AG04450 (cell line): ENCODE measurements at regions not wholly inside any gene's neighbourhood (a gene's known extent, or its start where the extent isn't known, plus 50 kb on each side); places are given as distances from the start of the nearest gene placed in this dataset.
"Not testable (repeated sequence)": the region's sequence is repeated elsewhere in the genome, so short reads cannot be mapped to it uniquely, and the experiment has no call there.

Experiments
- CTCF ChIA-PET: fragments of 300-600, 350-600 bp; formaldehyde crosslinking; extraction: SDS; loops from one replicate; lab custom pipeline; 2022; ENCODE audit warnings: antibody characterized with exemption, inconsistent platforms; lab: Charles Lee
- POLR2A ChIA-PET: fragments of 350-600 bp; formaldehyde crosslinking; extraction: SDS; loops from one replicate; lab custom pipeline; 2021; ENCODE audit warnings: antibody characterized with exemption, inconsistent platforms; lab: Yijun Ruan, JAX
- DNase-seq: peaks from one replicate; pipeline ENCODE4 v3.0.0-alpha.2; 2011; ENCODE audit warnings: low read depth, low spot score
- H3K27ac ChIP-seq: one replicate; pipeline ENCODE4 v1.5.1; 2012; ENCODE audit warnings: low read depth, low read length, control low read depth
- H3K27me3 ChIP-seq: one replicate; pipeline ENCODE4 v1.6.0; 2012; ENCODE audit warnings: low read length; ENCODE audit not compliant: control insufficient read depth, insufficient read depth
- H3K4me3 ChIP-seq: 2 replicates; pipeline ENCODE4 v1.5.1; 2011; ENCODE audit warnings: mild to moderate bottlenecking, low read depth, low read length, control low read depth
- H3K9me3 ChIP-seq: 2 replicates; pipeline ENCODE4 v1.5.1; 2012; ENCODE audit warnings: low read length; ENCODE audit not compliant: control insufficient read depth, insufficient read depth
- CTCF ChIP-seq: IDR thresholded peaks from 2 replicates; pipeline ENCODE4 v1.5.1; 2011; ENCODE audit warnings: low read depth, low read length, control low read depth, inconsistent platforms

GRCh38 chrX:122218666-122219065, 965.4 kb upstream of the GRIA3 start:
- Histone ChIP-seq H3K9me3 (peaks cover 5% of the 10 kb centered on the region; the same call in 1 of the 2 replicates), H3K27me3 (no peaks in the 10 kb centered on the region), H3K4me3 (no peak overlapping the region), H3K27ac (no peak overlapping the region)
- DNase-seq = no peak
- no peak for TF ChIP-seq CTCF
- ChIA-PET POLR2A (no interaction called here), CTCF (no interaction called here)

- no peak for TF ChIP-seq CTCF
- Histone ChIP-seq H3K27ac (no peak overlapping the region), H3K27me3 (no peaks in the 10 kb centered on the region), H3K4me3 (no peak overlapping the region), H3K9me3 (peaks cover 5% of the 10 kb centered on the region; the same call in 1 of the 2 replicates)
- ChIA-PET POLR2A (no interaction called here), CTCF (no interaction called here)
- no peak for DNase-seq
Measured at GRCh38 chrX:122219226-122219625, 964.9 kb upstream of the GRIA3 start.

GRCh38 chrX:122219735-122220134, 964.3 kb upstream of the GRIA3 start:
- ChIA-PET POLR2A (no interaction called here), CTCF (no interaction called here)

GRCh38 chrX:122220644-122221373, 963.3 kb upstream of the GRIA3 start:
- no peak overlapping the region for H3K4me3 ChIP-seq
- ChIA-PET CTCF (no interaction called here), POLR2A (no interaction called here)
- DNase-seq = no peak
- H3K9me3 ChIP-seq = peaks cover 5% of the 10 kb centered on the region; the same call in 1 of the 2 replicates
- no peaks in the 10 kb centered on the region for H3K27me3 ChIP-seq
- no peak for TF ChIP-seq CTCF
- no peak overlapping the region for H3K27ac ChIP-seq

More at GRCh38 chrX:122219735-122220134, 964.3 kb upstream of the GRIA3 start:
- Histone ChIP-seq H3K9me3 (peaks cover 5% of the 10 kb centered on the region; the same call in 1 of the 2 replicates), H3K4me3 (no peak overlapping the region), H3K27ac (no peak overlapping the region), H3K27me3 (no peaks in the 10 kb centered on the region)
- no peak for TF ChIP-seq CTCF
- no peak for DNase-seq

- H3K9me3 ChIP-seq, POLR2A ChIA-PET, CTCF ChIA-PET: not testable (repeated sequence)
Measured at GRCh38 chrX:122221810-122222209, 962.3 kb upstream of the GRIA3 start.

GRCh38 chrX:122224137-122224536, 959.9 kb upstream of the GRIA3 start:
- H3K9me3 ChIP-seq, H3K4me3 ChIP-seq, DNase-seq, CTCF ChIA-PET, H3K27ac ChIP-seq, POLR2A ChIA-PET, H3K27me3 ChIP-seq: not testable (repeated sequence)

More at GRCh38 chrX:122221810-122222209, 962.3 kb upstream of the GRIA3 start:
- not testable (repeated sequence) for H3K4me3 ChIP-seq, DNase-seq, H3K27ac ChIP-seq, H3K27me3 ChIP-seq
